GM12878 (cell line): ENCODE measurements at regions not wholly inside any gene's neighbourhood (a gene's known extent, or its start where the extent isn't known, plus 50 kb on each side); places are given as distances from the start of the nearest gene placed in this dataset.

Source experiments
- ATAC-seq: fragments of 200-7000 bp; cut with Tn5 transposase; 3 replicates; pipeline ENCODE4 v1.9.1; 2020; ENCODE audit warnings: mild to moderate bottlenecking, moderate library complexity
- BruUV-seq: library from RNA; stranded (reverse); fragments of 400-500 nt; replicated peaks from 2 replicates; lab custom pipeline; 2021; lab: Mats Ljungman, UMichigan
- CTCF ChIA-PET: fragments of 300-600 bp; sonication (Branson Sonifier 250); formaldehyde crosslinking; extraction: SDS; loops from one replicate; lab custom pipeline; 2021; ENCODE audit warnings: inconsistent platforms; lab: Yijun Ruan, JAX
- POLR2A ChIA-PET: fragments of 350-600 bp; formaldehyde crosslinking; extraction: SDS; loops from one replicate; lab custom pipeline; 2021; ENCODE audit warnings: inconsistent platforms; lab: Charles Lee
- RAD21 ChIA-PET: fragments of 300-600 bp; sonication (Branson Sonifier 250); formaldehyde crosslinking; loops from one replicate; lab custom pipeline; 2023; ENCODE audit warnings: antibody characterized with exemption; ENCODE audit not compliant: unreplicated experiment; lab: Charles Lee
- SMC1A ChIA-PET: fragments of 300-600 bp; sonication (Branson Sonifier 250); formaldehyde crosslinking; loops from one replicate; lab custom pipeline; 2023; ENCODE audit not compliant: unreplicated experiment, uncharacterized antibody; lab: Charles Lee
- DNase-seq: peaks from one replicate; pipeline ENCODE4 v3.0.0-alpha.2; 2011; ENCODE audit warnings: low read depth, low spot score
- FAIRE-seq: peaks from 3 replicates; lab custom pipeline; 2011; peaks lifted over from hg19 to GRCh38; lab: Jason Lieb, UNC
- H2AFZ ChIP-seq: 2 replicates; pipeline ENCODE4 v1.6.0; 2011; ENCODE audit warnings: low read depth, low read length, control low read depth; ENCODE audit not compliant: control insufficient read depth
- H3K27ac ChIP-seq: 2 replicates; pipeline ENCODE4 v1.5.1; 2011; ENCODE audit warnings: control low read depth; ENCODE audit not compliant: control insufficient read depth, insufficient read depth
- H3K27me3 ChIP-seq, 2 experiments: replicated peaks in 1 of 2; 2 replicates each; pipeline versions ENCODE4 v1.6.0 to v1.6.1; 2011; ENCODE audit warnings: low read length in 1 of 2; ENCODE audit not compliant: control insufficient read depth in 2 of 2, insufficient read depth in 2 of 2
- H3K36me3 ChIP-seq, 2 experiments: 2 replicates each; pipeline ENCODE4 v1.5.1; 2011; ENCODE audit warnings: low read length in 1 of 2; ENCODE audit not compliant: control insufficient read depth in 2 of 2, insufficient read depth in 2 of 2
- H3K4me1 ChIP-seq: 2 replicates; pipeline ENCODE4 v1.6.1; 2011; ENCODE audit warnings: mild to moderate bottlenecking, low read length, moderate library complexity, mixed read lengths; ENCODE audit not compliant: control insufficient read depth, insufficient read depth
- H3K4me2 ChIP-seq: 2 replicates; pipeline ENCODE4 v1.6.0; 2011; ENCODE audit warnings: control low read depth; ENCODE audit not compliant: control insufficient read depth, insufficient read depth
- H3K4me3 ChIP-seq: fragments of 200-600 bp; sonication (generic); 2 replicates; pipeline ENCODE4 v1.5.1; 2016
- H3K79me2 ChIP-seq: 2 replicates; pipeline ENCODE4 v1.6.0; 2011; ENCODE audit warnings: low read length; ENCODE audit not compliant: control insufficient read depth, insufficient read depth
- H3K9ac ChIP-seq: 2 replicates; pipeline ENCODE4 v1.8.0; 2011; ENCODE audit warnings: low read length, control low read depth, mixed read lengths; ENCODE audit not compliant: control insufficient read depth, insufficient read depth
- H3K9me3 ChIP-seq: replicated peaks from 3 replicates; pipeline ENCODE4 v1.5.1; 2011; ENCODE audit warnings: mild to moderate bottlenecking, low read length; ENCODE audit not compliant: control insufficient read depth, insufficient read depth
- H4K20me1 ChIP-seq: 2 replicates; pipeline ENCODE4 v1.6.0; 2011; ENCODE audit not compliant: control insufficient read depth, insufficient read depth
- GATAD2B ChIP-seq: fragments of 450-650 bp; conservative IDR thresholded peaks from 2 replicates; pipeline ENCODE4 v1.6.1; 2017; ENCODE audit warnings: low read depth, mild to moderate bottlenecking, moderate library complexity
- NBN ChIP-seq: fragments of 450-650 bp; IDR thresholded peaks from 2 replicates; pipeline ENCODE4 v1.6.1; 2016
- PAX8 ChIP-seq: fragments of 450-650 bp; IDR thresholded peaks from 2 replicates; pipeline ENCODE4 v1.6.1; 2017; ENCODE audit warnings: mild to moderate bottlenecking, moderate library complexity
- SMAD1 ChIP-seq: fragments of 450-650 bp; IDR thresholded peaks from 2 replicates; pipeline ENCODE4 v1.6.1; 2018; ENCODE audit warnings: mild to moderate bottlenecking, low read depth; ENCODE audit not compliant: partially characterized antibody
- SP1 ChIP-seq: IDR thresholded peaks from one replicate; pipeline ENCODE4 v1.6.1; 2011; ENCODE audit warnings: low read depth, low read length
- SUZ12 ChIP-seq: fragments of 200-600 bp; sonication (generic); IDR thresholded peaks from one replicate; pipeline ENCODE4 v1.6.1; 2018; ENCODE audit warnings: antibody characterized with exemption, mild to moderate bottlenecking; ENCODE audit not compliant: unreplicated experiment
- TAF1 ChIP-seq: IDR thresholded peaks from 2 replicates; pipeline ENCODE4 v1.6.1; 2011; ENCODE audit warnings: mild to moderate bottlenecking, low read depth, low read length, borderline replicate concordance
- WRNIP1 ChIP-seq: IDR thresholded peaks from 2 replicates; pipeline ENCODE4 v1.6.1; 2011; ENCODE audit warnings: low read depth, low read length, improper control_type of control experiment, borderline replicate concordance
- WGBS: methylation state at CpG from one replicate; pipeline ENCODE4 v1.1.6; 2016; ENCODE audit warnings: low lambda C conversion rate; ENCODE audit not compliant: insufficient replicate concordance, insufficient coverage; ENCODE audit errors: missing lambda C conversion rate; 5-methylcytosine and 5-hydroxymethylcytosine counted together
- in situ Hi-C: fragments of 300-500 bp; cut with MboI; formaldehyde crosslinking; loops from 9 replicates; pipeline ENCODE4 v1.14.3; 2018; ENCODE audit warnings: mixed read lengths
- intact Hi-C: fragments of 100-400 bp; cut with micrococcal nuclease; formaldehyde crosslinking; loops from one replicate; pipeline ENCODE4 v1.14.2; 2022; ENCODE audit not compliant: unreplicated experiment
- TF ChIP-seq, protein P1 (sequence below): IDR thresholded peaks from 2 replicates; pipeline ENCODE4 v1.6.1; 2011; ENCODE audit warnings: low read depth, mild to moderate bottlenecking, low read length, moderate library complexity, borderline replicate concordance; ENCODE audit errors: extremely low read depth
- TF ChIP-seq, protein P2 (sequence below): fragments of 450-650 bp; IDR thresholded peaks from 2 replicates; pipeline ENCODE4 v1.6.1; 2017; ENCODE audit warnings: mild to moderate bottlenecking, low read depth, inconsistent platforms; ENCODE audit not compliant: poor library complexity, severe bottlenecking

DNA sequence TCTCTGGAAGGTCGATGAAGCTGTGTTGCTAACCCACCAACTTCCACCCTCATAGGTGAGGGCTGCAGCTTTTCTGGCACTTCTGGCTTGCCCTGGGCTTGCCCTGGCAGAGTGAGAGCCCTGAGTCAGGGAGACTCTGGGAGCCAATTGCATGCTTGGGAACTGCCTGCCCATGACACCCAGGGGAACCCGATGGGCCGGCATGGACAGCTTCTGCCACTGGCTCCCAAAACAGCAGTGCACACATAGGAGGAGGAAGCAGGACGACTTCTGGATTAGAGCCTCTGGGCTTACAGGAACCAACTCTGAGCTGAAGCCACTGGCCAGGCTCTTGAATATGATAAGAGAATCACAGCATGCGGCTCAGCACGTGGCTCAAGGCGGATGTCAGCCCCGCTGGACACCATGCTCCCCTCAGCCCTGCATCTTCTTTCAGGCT, 135.2 kb upstream of the UNC5B start:
- no TSS peak for BruUV-seq
- no peaks in the 10 kb centered on the region for H3K4me1 ChIP-seq
- no peak overlapping the region for H3K9ac ChIP-seq
- no peaks in the 10 kb centered on the region for H3K9me3 ChIP-seq
- ChIA-PET RAD21 (no interaction called here), SMC1A (interaction anchor here (0.9 kb wide), 1 partner anchor 9 kb away, joined by 3 read pairs; no protein-coding TSS in a partner anchor), CTCF (interaction anchor here (1.2 kb wide), 1 partner anchor 152 kb away, joined by 4 read pairs; no protein-coding TSS in a partner anchor)
- no peaks in the 10 kb centered on the region for H3K79me2 ChIP-seq
- no peak for FAIRE-seq
- H3K4me3 ChIP-seq = no peak overlapping the region
- in situ Hi-C loops = no loop called here
- no peak for ATAC-seq
- no peak for DNase-seq
- WGBS = 29% methylated on average over 8 of the region's 8 CpGs
- intact Hi-C loops = no loop called here
- H4K20me1 ChIP-seq = no peaks in the 10 kb centered on the region
- H2AFZ ChIP-seq = no peak overlapping the region
- TF ChIP-seq SP1 = no peak
- TF ChIP-seq NBN = no peak
- no peak for TF ChIP-seq TAF1
- TF ChIP-seq PAX8 = no peak
- TF ChIP-seq, protein P1, sequence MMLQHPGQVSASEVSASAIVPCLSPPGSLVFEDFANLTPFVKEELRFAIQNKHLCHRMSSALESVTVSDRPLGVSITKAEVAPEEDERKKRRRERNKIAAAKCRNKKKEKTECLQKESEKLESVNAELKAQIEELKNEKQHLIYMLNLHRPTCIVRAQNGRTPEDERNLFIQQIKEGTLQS = no peak
- no peak for TF ChIP-seq GATAD2B
- TF ChIP-seq, all 136 proteins: peak for 0
- H3K36me3 ChIP-seq = no peaks in the 10 kb centered on the region
- no peak overlapping the region for H3K4me2 ChIP-seq
- peaks cover 0 to 2% of the 10 kb centered on the region in 2 experiments; a peak in 1 of 4 replicates for H3K27me3 ChIP-seq
- POLR2A ChIA-PET = no interaction called here
- no peak overlapping the region for H3K27ac ChIP-seq

DNA sequence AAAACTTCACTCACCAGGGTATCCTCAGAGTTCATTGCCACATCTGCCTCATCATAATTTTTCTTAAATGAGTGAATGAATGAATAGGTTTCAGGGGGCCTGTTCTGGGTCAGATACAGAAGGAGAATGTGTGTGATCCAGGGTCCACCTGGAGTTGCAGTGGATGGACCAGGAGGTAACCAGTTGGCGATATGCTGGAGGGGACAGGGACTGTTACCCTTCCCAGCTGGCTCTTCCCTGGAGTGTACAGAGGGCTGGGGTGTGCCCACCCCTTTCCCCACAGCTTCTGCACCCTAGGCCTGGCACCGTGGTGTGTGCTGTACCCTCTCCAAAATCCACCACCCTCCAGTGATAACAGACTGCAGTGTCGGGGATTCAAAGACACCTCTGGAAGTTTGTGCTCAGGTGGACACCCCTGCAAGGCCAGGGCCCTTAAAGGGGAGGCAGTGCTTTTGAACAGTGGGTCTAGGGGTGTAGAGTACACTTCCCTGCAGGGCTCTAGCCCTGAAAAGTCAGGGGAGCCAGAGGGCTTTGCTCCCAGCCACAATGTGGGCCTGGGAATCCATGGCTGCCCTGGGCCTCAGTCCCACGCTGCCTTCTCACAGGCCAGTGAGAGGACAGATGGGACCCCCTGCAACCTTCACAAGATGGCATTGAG, 134.4 kb upstream of the UNC5B start:
- Histone ChIP-seq H3K9me3 (no peaks in the 10 kb centered on the region), H4K20me1 (no peaks in the 10 kb centered on the region), H3K79me2 (no peaks in the 10 kb centered on the region), H3K4me2 (no peak overlapping the region), H3K36me3 (no peaks in the 10 kb centered on the region), H3K4me1 (no peaks in the 10 kb centered on the region), H3K9ac (no peak overlapping the region), H3K27me3 (peaks cover 0 to 2% of the 10 kb centered on the region in 2 experiments; a peak in 1 of 4 replicates), H2AFZ (no peak overlapping the region), H3K4me3 (no peak overlapping the region), H3K27ac (no peak overlapping the region)
- intact Hi-C loops (no loop called here), in situ Hi-C loops (no loop called here)
- ChIA-PET POLR2A (no interaction called here), CTCF (no interaction called here), RAD21 (no interaction called here), SMC1A (no interaction called here)
- TF ChIP-seq SUZ12 (no peak), SMAD1 (no peak), WRNIP1 (no peak), PAX8 (no peak)
- TF ChIP-seq, protein P2, sequence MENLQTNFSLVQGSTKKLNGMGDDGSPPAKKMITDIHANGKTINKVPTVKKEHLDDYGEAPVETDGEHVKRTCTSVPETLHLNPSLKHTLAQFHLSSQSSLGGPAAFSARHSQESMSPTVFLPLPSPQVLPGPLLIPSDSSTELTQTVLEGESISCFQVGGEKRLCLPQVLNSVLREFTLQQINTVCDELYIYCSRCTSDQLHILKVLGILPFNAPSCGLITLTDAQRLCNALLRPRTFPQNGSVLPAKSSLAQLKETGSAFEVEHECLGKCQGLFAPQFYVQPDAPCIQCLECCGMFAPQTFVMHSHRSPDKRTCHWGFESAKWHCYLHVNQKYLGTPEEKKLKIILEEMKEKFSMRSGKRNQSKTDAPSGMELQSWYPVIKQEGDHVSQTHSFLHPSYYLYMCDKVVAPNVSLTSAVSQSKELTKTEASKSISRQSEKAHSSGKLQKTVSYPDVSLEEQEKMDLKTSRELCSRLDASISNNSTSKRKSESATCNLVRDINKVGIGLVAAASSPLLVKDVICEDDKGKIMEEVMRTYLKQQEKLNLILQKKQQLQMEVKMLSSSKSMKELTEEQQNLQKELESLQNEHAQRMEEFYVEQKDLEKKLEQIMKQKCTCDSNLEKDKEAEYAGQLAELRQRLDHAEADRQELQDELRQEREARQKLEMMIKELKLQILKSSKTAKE = no peak
- no peak for ATAC-seq
- no peak for FAIRE-seq
- 0% methylated on average over 4 of the region's 4 CpGs for WGBS
- BruUV-seq = no TSS peak
- no peak for DNase-seq
